ENCODE measurements at regions not wholly inside any gene's neighbourhood (a gene's known extent, or its start where the extent isn't known, plus 50 kb on each side); places are given as distances from the start of the nearest gene placed in this dataset.

DNA sequence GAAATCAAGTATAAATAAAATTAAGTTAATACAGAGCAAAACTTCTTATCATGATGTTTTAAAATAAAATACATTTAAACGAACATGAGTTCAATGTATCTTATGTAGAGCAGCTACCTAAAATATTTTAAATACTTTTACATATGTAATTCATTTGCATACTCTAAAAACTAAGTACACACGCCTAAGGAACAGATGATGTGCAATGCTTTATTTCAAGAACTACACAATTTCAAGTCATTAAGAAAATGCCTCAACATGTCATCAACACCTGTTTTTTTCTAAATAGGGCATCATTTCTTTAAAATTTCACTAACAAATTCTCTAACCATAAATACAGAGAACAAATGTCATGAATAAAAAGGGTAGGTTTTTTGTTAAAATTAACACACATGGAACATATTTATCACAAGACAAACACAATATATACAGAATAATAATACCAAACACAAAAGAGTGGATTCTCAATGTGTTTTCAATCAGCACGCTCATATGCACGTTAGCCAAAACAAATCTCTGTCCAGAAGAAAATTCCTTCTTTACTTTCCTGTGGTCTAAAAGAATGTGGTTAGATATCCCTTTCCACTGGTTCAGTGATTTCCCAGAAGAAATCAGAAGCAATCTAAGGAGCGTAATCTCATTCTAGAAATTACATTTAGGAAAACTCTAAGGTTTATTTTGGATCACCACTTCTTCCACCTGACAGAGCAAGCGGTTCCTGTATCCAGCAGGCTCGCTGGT, 73.0 kb upstream of the PFKP start:
- no peak overlapping the region for H3K4me3 ChIP-seq

DNA sequence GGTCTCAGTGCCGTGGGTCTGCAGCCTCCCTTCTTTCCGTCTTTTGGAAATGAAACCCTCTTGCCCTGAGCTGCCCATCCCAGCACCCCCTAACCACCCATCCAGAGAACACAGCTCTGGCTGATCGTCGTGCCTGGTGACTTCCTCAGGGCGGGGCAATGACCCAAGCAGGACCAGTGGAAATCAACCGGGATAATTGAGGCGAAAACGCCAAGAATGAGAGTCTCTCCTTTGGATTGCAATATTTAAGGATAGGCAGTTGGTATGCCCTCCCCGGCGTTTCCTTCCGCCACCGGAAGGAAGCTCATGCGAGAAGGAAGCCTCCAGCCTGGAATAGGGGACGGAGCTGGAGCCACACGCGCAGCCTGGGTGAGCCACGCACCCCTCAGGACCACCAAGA, 73.7 kb upstream of the PFKP start:
- H3K4me1 ChIP-seq: no peaks in the 10 kb centered on the region
- no peaks in the 10 kb centered on the region for H3K36me3 ChIP-seq
- H3K27ac ChIP-seq: no peak overlapping the region
- no peak for DNase-seq
- peaks cover 0 to 9% (median 0%) of the 10 kb centered on the region in 4 donors for H3K9me3 ChIP-seq
- no peak for TF ChIP-seq POLR2A (IDR thresholded peaks at IDR 0.05)
- TF ChIP-seq, protein P1, sequence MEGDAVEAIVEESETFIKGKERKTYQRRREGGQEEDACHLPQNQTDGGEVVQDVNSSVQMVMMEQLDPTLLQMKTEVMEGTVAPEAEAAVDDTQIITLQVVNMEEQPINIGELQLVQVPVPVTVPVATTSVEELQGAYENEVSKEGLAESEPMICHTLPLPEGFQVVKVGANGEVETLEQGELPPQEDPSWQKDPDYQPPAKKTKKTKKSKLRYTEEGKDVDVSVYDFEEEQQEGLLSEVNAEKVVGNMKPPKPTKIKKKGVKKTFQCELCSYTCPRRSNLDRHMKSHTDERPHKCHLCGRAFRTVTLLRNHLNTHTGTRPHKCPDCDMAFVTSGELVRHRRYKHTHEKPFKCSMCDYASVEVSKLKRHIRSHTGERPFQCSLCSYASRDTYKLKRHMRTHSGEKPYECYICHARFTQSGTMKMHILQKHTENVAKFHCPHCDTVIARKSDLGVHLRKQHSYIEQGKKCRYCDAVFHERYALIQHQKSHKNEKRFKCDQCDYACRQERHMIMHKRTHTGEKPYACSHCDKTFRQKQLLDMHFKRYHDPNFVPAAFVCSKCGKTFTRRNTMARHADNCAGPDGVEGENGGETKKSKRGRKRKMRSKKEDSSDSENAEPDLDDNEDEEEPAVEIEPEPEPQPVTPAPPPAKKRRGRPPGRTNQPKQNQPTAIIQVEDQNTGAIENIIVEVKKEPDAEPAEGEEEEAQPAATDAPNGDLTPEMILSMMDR (IDR thresholded peaks at IDR 0.05): no peak
- H3K27me3 ChIP-seq: no peaks in the 10 kb centered on the region
- H3K4me3 ChIP-seq: no peak overlapping the region

More for the DNA sequence above, 73.0 kb upstream of the PFKP start:
- Histone ChIP-seq H3K27ac (no peak overlapping the region), H3K9me3 (peaks cover 0 to 2% (median 0%) of the 10 kb centered on the region in 4 donors), H3K4me1 (no peaks in the 10 kb centered on the region), H3K27me3 (no peaks in the 10 kb centered on the region), H3K36me3 (no peaks in the 10 kb centered on the region)
- TF ChIP-seq POLR2A (IDR thresholded peaks at IDR 0.05): no peak
- TF ChIP-seq, protein P1 (IDR thresholded peaks at IDR 0.05): no peak
- DNase-seq: no peak

DNA sequence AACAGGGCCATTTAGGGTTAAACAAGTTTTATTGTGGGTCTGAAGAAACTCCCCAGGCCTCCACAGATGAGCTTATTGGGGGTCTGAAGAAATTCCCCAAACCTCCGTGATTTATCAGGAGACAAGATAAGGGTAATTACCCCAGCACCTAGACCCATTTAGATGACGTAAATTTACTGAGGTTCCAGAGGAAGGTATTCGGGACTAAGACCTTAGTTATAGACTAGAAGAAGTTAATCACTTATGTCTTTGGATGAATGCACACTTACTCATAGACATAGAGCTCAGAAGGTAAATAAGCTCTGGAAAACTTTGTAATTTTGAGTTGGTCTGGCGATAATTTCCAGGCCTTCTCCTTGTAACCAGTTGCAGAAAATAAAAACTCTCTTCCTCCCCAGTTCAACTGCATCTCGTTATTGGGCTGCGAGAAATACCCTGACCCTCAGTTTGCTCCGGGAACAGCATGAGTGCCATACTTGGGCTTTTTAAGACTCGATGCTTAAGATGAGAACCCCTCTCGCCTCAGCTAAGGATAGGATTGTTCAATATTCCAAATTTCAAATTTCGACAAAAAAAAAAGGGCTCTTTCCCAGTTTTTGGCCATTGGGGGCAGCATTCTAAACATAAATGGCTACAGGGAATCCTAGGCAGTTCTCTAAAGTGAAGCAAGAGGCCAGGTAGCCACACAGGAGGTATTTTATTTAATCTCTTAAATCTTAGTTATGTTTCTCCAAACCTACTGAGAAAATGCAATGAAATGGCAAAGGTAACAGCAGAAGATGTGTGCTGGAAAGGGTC, 74.7 kb upstream of the PFKP start:
- Histone ChIP-seq H3K27me3 (no peaks in the 10 kb centered on the region), H3K4me3 (no peak overlapping the region), H3K27ac (no peak overlapping the region), H3K9me3 (peaks cover 0 to 9% (median 0%) of the 10 kb centered on the region in 4 donors), H3K36me3 (no peaks in the 10 kb centered on the region), H3K4me1 (no peaks in the 10 kb centered on the region)
- no peak for TF ChIP-seq POLR2A (IDR thresholded peaks at IDR 0.05)
- TF ChIP-seq, protein P1 (IDR thresholded peaks at IDR 0.05): no peak
- no peak for DNase-seq

DNA sequence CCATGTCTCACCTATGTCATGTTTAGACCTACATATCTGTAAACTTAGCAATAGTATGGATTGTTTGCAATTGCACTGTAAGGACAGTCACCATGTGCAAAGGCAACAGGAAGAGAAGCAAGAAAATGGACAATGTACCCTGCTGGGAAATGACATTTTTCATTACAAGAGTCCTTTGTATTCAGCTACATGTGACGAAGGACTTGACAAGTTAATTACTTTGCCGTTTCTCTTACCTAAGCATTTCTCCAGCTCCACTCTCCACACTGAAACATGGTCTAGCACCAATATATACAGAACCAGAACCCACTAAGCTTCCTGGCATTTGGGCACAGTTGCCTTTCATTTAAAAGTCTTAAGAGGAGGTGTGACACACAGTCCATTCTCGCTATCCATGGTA, 76.6 kb upstream of the PFKP start:
- H3K9me3 ChIP-seq: peaks cover 0 to 9% (median 0%) of the 10 kb centered on the region in 4 donors
- no peaks in the 10 kb centered on the region for H3K36me3 ChIP-seq
- no peaks in the 10 kb centered on the region for H3K27me3 ChIP-seq
- no peak for DNase-seq
- peak overlapping the region in 2 of 4 donors; percentile 8 to 46 for H3K27ac ChIP-seq
- no peak for TF ChIP-seq POLR2A (IDR thresholded peaks at IDR 0.05)
- TF ChIP-seq, protein P1 (IDR thresholded peaks at IDR 0.05): no peak
- no peak overlapping the region for H3K4me3 ChIP-seq
- H3K4me1 ChIP-seq: peaks cover 0 to 11% (median 3%) of the 10 kb centered on the region in 4 donors

DNA sequence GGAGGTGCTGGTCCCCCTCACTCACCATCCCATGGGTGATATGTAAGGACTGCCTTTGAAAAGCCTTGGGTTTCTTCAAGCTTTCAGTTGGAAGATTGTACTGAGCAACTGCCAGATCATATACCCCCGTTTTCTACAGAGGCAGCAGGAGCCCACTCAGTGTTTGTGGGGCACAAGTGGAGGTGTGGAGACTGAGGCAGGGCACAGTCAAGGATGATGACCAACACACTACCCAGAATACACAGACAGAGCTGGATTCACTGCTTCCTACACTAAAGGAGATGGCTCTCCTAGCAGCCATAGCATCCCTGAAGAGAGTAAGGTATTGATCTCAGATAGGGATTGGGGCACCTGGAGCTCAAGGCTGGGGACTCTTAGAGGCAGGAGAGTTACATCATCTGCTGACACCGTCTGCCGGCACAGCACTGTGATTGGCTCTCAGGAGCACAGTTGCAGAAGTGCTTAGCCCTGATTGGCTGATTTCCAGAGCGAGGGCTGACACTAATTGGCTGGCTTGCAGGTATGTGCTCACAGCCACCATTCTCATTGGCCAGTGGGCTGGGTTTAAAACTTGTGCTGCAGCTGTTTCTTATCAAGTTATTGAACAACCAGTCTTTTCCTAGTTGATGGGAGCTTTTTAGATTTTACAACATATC, 77.9 kb upstream of the PFKP start:
- DNase-seq: no peak
- no peak for TF ChIP-seq POLR2A (IDR thresholded peaks at IDR 0.05)
- TF ChIP-seq, protein P1 (IDR thresholded peaks at IDR 0.05): no peak
- peaks cover 0 to 11% (median 3%) of the 10 kb centered on the region in 4 donors for H3K4me1 ChIP-seq

More for the DNA sequence above, 77.9 kb upstream of the PFKP start:
- Histone ChIP-seq H3K9me3 (peaks cover 0 to 9% (median 0%) of the 10 kb centered on the region in 4 donors), H3K27ac (no peak overlapping the region), H3K36me3 (no peaks in the 10 kb centered on the region), H3K27me3 (no peaks in the 10 kb centered on the region), H3K4me3 (no peak overlapping the region)
